Activated B cell treated with CpG ODN at 0.5 μM for 24 hours (primary cell): ENCODE measurements at regions not wholly inside any gene's neighbourhood (a gene's known extent, or its start where the extent isn't known, plus 50 kb on each side); places are given as distances from the start of the nearest gene placed in this dataset.

ENCODE experiments used
- ATAC-seq: fragments of 200-7000 bp; cut with Tn5 transposase; one replicate; pipeline ENCODE4 v1.10.0; 2021; ENCODE audit warnings: low read depth, mild to moderate bottlenecking, moderate library complexity
- CTCF ChIA-PET: fragments of 350-600 bp; sonication (Branson Sonifier 250); formaldehyde crosslinking; loops from one replicate; lab custom pipeline; 2021; ENCODE audit warnings: antibody characterized with exemption; lab: Charles Lee
- POLR2A ChIA-PET: fragments of 350-600 bp; sonication (Branson Sonifier 250); formaldehyde crosslinking; loops from one replicate; lab custom pipeline; 2021; ENCODE audit warnings: antibody characterized with exemption; lab: Charles Lee
- DNase-seq: peaks from one replicate; pipeline ENCODE4 v3.0.0; 2022
- H3K27ac Mint-ChIP-seq: one replicate; pipeline ENCODE4 v1.8.0; 2020; ENCODE audit warnings: mixed read lengths
- H3K27me3 Mint-ChIP-seq: one replicate; pipeline ENCODE4 v1.8.0; 2021; ENCODE audit warnings: mixed read lengths
- H3K36me3 Mint-ChIP-seq: one replicate; pipeline ENCODE4 v1.8.0; 2021; ENCODE audit warnings: low read depth, mixed read lengths
- H3K4me1 Mint-ChIP-seq: one replicate; pipeline ENCODE4 v1.8.0; 2021; ENCODE audit warnings: mixed read lengths
- H3K4me3 Mint-ChIP-seq: one replicate; pipeline ENCODE4 v1.8.0; 2020; ENCODE audit warnings: mild to moderate bottlenecking, mixed read lengths
- H3K9me3 Mint-ChIP-seq: one replicate; pipeline ENCODE4 v1.8.0; 2020; ENCODE audit warnings: mixed read lengths
- intact Hi-C: fragments of 100-400 bp; cut with micrococcal nuclease; formaldehyde crosslinking; loops from one replicate; pipeline ENCODE4 v1.15.1; 2024
- TF ChIP-seq, protein P1 (sequence below): fragments of 200-600 bp; IDR thresholded peaks from one replicate; pipeline ENCODE4 v1.8.0; 2022; ENCODE audit warnings: antibody characterized with exemption, mild to moderate bottlenecking

- Mint-ChIP-seq H3K27me3 (no peaks in the 10 kb centered on the region), H3K36me3 (no peaks in the 10 kb centered on the region), H3K27ac (no peak overlapping the region), H3K4me1 (peaks cover 4% of the 10 kb centered on the region), H3K4me3 (no peak overlapping the region), H3K9me3 (no peaks in the 10 kb centered on the region)
- ATAC-seq (no peak), DNase-seq (no peak)
- CTCF ChIA-PET = no interaction called here
- intact Hi-C loops = no loop called here
- POLR2A ChIA-PET = no interaction called here
- TF ChIP-seq, protein P1, sequence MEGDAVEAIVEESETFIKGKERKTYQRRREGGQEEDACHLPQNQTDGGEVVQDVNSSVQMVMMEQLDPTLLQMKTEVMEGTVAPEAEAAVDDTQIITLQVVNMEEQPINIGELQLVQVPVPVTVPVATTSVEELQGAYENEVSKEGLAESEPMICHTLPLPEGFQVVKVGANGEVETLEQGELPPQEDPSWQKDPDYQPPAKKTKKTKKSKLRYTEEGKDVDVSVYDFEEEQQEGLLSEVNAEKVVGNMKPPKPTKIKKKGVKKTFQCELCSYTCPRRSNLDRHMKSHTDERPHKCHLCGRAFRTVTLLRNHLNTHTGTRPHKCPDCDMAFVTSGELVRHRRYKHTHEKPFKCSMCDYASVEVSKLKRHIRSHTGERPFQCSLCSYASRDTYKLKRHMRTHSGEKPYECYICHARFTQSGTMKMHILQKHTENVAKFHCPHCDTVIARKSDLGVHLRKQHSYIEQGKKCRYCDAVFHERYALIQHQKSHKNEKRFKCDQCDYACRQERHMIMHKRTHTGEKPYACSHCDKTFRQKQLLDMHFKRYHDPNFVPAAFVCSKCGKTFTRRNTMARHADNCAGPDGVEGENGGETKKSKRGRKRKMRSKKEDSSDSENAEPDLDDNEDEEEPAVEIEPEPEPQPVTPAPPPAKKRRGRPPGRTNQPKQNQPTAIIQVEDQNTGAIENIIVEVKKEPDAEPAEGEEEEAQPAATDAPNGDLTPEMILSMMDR = no peak
These were observed 322.6 kb upstream of the KCNH8 start for GRCh38 chr3:18825665-18826064.

DNA sequence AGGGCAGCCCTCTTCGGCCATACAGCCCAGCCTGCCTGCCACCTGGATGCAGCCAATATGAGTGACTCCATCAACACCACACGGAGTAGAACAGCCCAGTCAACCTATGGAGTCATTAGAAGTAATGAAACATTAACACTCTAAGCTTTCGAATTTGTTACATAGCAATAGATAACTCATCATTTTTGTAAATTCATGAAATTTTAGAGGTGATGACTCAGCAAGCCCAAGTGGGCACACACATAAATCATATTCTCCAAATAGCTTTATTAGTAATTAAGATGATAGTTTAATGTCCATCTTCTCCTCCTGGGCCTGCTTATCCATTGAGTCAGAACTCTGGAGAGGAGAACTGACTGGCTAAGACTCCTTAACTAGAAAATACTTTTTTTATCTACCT lies 335.0 kb upstream of the KCNH8 start:
- ATAC-seq (no peak), DNase-seq (no peak)
- Mint-ChIP-seq H3K4me1 (no peaks in the 10 kb centered on the region), H3K27ac (no peak overlapping the region), H3K4me3 (no peak overlapping the region), H3K9me3 (no peaks in the 10 kb centered on the region), H3K27me3 (no peaks in the 10 kb centered on the region), H3K36me3 (no peaks in the 10 kb centered on the region)
- POLR2A ChIA-PET = no interaction called here
- CTCF ChIA-PET = no interaction called here
- intact Hi-C loops = no loop called here
- TF ChIP-seq, protein P1 = no peak

DNA sequence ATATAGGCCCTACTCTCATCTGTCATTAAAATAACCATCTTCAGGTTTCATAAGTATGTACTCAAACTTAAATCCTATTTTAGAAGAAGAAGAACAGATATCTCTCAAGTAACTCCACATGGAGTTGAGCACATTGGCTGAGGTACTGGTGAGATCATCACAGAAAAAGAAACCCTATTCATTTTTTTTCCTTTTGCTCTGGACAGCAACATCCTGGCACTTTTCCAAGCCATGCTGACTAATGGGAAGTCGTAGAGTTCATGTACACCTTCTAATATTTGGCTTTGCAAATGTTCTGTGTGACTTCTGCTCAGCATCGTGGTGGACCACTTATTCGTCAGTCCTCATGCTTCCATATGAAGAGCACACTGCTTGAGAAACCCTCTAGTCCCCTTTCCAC lies 336.0 kb upstream of the KCNH8 start:
- Mint-ChIP-seq H3K4me1 (no peaks in the 10 kb centered on the region), H3K27me3 (no peaks in the 10 kb centered on the region), H3K9me3 (no peaks in the 10 kb centered on the region), H3K27ac (no peak overlapping the region), H3K36me3 (no peaks in the 10 kb centered on the region), H3K4me3 (no peak overlapping the region)
- TF ChIP-seq, protein P1 = no peak
- ATAC-seq (no peak), DNase-seq (no peak)
- ChIA-PET POLR2A (no interaction called here), CTCF (no interaction called here)
- intact Hi-C loops = no loop called here

GRCh38 chr3:18810306-18810661 lies 338.0 kb upstream of the KCNH8 start:
- H3K27me3 Mint-ChIP-seq = no peaks in the 10 kb centered on the region
- CTCF ChIA-PET = no interaction called here

GRCh38 chr3:18809640-18810305 lies 338.5 kb upstream of the KCNH8 start:
- Mint-ChIP-seq H3K27me3 (no peaks in the 10 kb centered on the region), H3K4me1 (no peaks in the 10 kb centered on the region), H3K36me3 (no peaks in the 10 kb centered on the region), H3K9me3 (no peaks in the 10 kb centered on the region), H3K4me3 (no peak overlapping the region), H3K27ac (no peak overlapping the region)
- DNase-seq (no peak), ATAC-seq (no peak)
- intact Hi-C loops = no loop called here
- CTCF ChIA-PET = no interaction called here
- TF ChIP-seq, protein P1 = no peak
- POLR2A ChIA-PET = no interaction called here

More at GRCh38 chr3:18810306-18810661, 338.0 kb upstream of the KCNH8 start:
- H3K9me3 Mint-ChIP-seq = no peaks in the 10 kb centered on the region
- H3K4me3 Mint-ChIP-seq = no peak overlapping the region
- no peak for DNase-seq
- POLR2A ChIA-PET = no interaction called here
- no peak for ATAC-seq
- peak overlapping the region; percentile 54 for H3K27ac Mint-ChIP-seq
- no peaks in the 10 kb centered on the region for H3K4me1 Mint-ChIP-seq
- intact Hi-C loops = no loop called here
- no peaks in the 10 kb centered on the region for H3K36me3 Mint-ChIP-seq
- TF ChIP-seq, protein P1 = no peak
